A673 (cell line): ENCODE measurements at regions not wholly inside any gene's neighbourhood (a gene's known extent, or its start where the extent isn't known, plus 50 kb on each side); places are given as distances from the start of the nearest gene placed in this dataset.

Experiments
- EZH2 ChIP-seq: fragments of 200-600 bp; sonication (generic); IDR thresholded peaks from 2 replicates; pipeline ENCODE4 v1.6.1; 2017; ENCODE audit warnings: borderline replicate concordance, low read depth, mild to moderate bottlenecking, mixed read lengths, antibody characterized with exemption, low read length; ENCODE audit not compliant: poor library complexity, severe bottlenecking
- TF ChIP-seq, protein P1 (sequence below): fragments of 300-800, 200-600 bp; sonication (generic); conservative IDR thresholded peaks from 2 replicates; pipeline ENCODE4 v1.5.1; 2017; ENCODE audit warnings: low read depth, mild to moderate bottlenecking, antibody characterized with exemption, low read length, moderate library complexity, mixed read lengths

DNA sequence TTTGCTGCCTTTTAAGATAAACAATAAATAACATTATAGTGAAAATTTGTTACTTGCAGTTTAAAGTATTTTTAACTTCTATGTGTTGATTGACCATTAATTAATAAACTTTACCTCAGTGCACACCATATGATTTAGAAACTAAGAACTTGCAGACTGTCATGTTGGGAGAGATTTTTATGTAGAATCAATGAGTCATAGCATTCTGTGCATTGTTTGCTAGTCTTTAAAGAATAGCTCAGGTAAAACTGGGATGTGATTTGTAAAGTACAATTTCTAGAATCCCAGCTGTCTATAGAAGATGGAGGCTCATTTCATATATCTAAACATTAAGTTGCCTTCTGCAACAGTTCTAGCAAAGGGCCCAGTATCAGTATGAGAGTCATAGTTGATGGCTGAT lies 199.6 kb upstream of the SEMA3A start:
- no peak for TF ChIP-seq EZH2
- TF ChIP-seq, protein P1, sequence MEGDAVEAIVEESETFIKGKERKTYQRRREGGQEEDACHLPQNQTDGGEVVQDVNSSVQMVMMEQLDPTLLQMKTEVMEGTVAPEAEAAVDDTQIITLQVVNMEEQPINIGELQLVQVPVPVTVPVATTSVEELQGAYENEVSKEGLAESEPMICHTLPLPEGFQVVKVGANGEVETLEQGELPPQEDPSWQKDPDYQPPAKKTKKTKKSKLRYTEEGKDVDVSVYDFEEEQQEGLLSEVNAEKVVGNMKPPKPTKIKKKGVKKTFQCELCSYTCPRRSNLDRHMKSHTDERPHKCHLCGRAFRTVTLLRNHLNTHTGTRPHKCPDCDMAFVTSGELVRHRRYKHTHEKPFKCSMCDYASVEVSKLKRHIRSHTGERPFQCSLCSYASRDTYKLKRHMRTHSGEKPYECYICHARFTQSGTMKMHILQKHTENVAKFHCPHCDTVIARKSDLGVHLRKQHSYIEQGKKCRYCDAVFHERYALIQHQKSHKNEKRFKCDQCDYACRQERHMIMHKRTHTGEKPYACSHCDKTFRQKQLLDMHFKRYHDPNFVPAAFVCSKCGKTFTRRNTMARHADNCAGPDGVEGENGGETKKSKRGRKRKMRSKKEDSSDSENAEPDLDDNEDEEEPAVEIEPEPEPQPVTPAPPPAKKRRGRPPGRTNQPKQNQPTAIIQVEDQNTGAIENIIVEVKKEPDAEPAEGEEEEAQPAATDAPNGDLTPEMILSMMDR, result no peak
